Natural killer cell treated with Interleukin-12 subunit alpha and Interleukin-12 subunit beta and Interleukin-15 and Interleukin-18, amount 100 ng/mL, for 72 hours (primary cell): ENCODE measurements at regions not wholly inside any gene's neighbourhood (a gene's known extent, or its start where the extent isn't known, plus 50 kb on each side); places are given as distances from the start of the nearest gene placed in this dataset.
"Not testable (repeated sequence)": the region's sequence is repeated elsewhere in the genome, so short reads cannot be mapped to it uniquely, and the experiment has no call there.

Experiments
- ATAC-seq, 2 donors: fragments of 150-1000 bp; cut with Tn5 transposase in 1 of 2; sonication (Bioruptor Pico), chemical (Tn5 transposase) in 1 of 2; 2 replicates each; pipeline ENCODE4 v1.10.0; 2021
- DNase-seq: peaks from one replicate; pipeline ENCODE4 v3.0.0; 2022; ENCODE audit warnings: low spot score
- H3K27ac Mint-ChIP-seq, 2 donors: 1 replicate in 1 of 2; 2 replicates in 1 of 2; pipeline ENCODE4 v1.8.0; 2022; ENCODE audit warnings: mixed read lengths in 2 of 2, mild to moderate bottlenecking in 1 of 2, moderate library complexity in 1 of 2
- H3K27me3 Mint-ChIP-seq, 2 donors: 1 replicate in 1 of 2; 2 replicates in 1 of 2; pipeline ENCODE4 v1.8.0; 2022; ENCODE audit warnings: mixed read lengths in 2 of 2
- H3K36me3 Mint-ChIP-seq: one replicate; pipeline ENCODE4 v1.8.0; 2022; ENCODE audit warnings: mixed read lengths
- H3K4me1 Mint-ChIP-seq, 2 donors: 1 replicate in 1 of 2; 2 replicates in 1 of 2; pipeline ENCODE4 v1.8.0; 2022; ENCODE audit warnings: low read depth in 2 of 2, mixed read lengths in 2 of 2, mild to moderate bottlenecking in 1 of 2
- H3K4me3 Mint-ChIP-seq: one replicate; pipeline ENCODE4 v1.8.0; 2022; ENCODE audit warnings: mixed read lengths
- H3K9me3 Mint-ChIP-seq: 2 replicates; pipeline ENCODE4 v1.8.0; 2022; ENCODE audit warnings: mixed read lengths

GRCh38 chr7:46756256-46756655 is 825.7 kb downstream of the TNS3 start:
- Mint-ChIP-seq H3K9me3 (peaks cover 8% of the 10 kb centered on the region), H3K4me3 (no peak overlapping the region), H3K27me3 (no peaks in the 10 kb centered on the region), H3K27ac (no peak overlapping the region), H3K4me1 (no peaks in the 10 kb centered on the region), H3K36me3 (no peaks in the 10 kb centered on the region)
- no peak for DNase-seq
- no peak for ATAC-seq

- DNase-seq (no peak), ATAC-seq (no peak)
- Mint-ChIP-seq H3K4me3 (no peak overlapping the region), H3K4me1 (no peaks in the 10 kb centered on the region), H3K36me3 (no peaks in the 10 kb centered on the region), H3K9me3 (peaks cover 8% of the 10 kb centered on the region), H3K27ac (no peak overlapping the region), H3K27me3 (no peaks in the 10 kb centered on the region)
Measured at GRCh38 chr7:46755120-46756034, 826.5 kb downstream of the TNS3 start.

GRCh38 chr7:46754140-46754720 is 827.7 kb downstream of the TNS3 start:
- Mint-ChIP-seq H3K4me1 (no peaks in the 10 kb centered on the region), H3K36me3 (no peaks in the 10 kb centered on the region), H3K27me3 (no peaks in the 10 kb centered on the region), H3K9me3 (peaks cover 8% of the 10 kb centered on the region), H3K27ac (no peak overlapping the region), H3K4me3 (no peak overlapping the region)
- DNase-seq, result no peak
- no peak for ATAC-seq

GRCh38 chr7:46753662-46754061 is 828.2 kb downstream of the TNS3 start:
- Mint-ChIP-seq H3K27ac (no peak overlapping the region), H3K36me3 (no peaks in the 10 kb centered on the region), H3K27me3 (no peaks in the 10 kb centered on the region), H3K4me1 (no peaks in the 10 kb centered on the region), H3K4me3 (no peak overlapping the region), H3K9me3 (peaks cover 11% of the 10 kb centered on the region)
- ATAC-seq (no peak), DNase-seq (no peak)

- ATAC-seq (no peak), DNase-seq (no peak)
- Mint-ChIP-seq H3K27me3 (no peaks in the 10 kb centered on the region), H3K9me3 (peaks cover 12% of the 10 kb centered on the region), H3K4me1 (no peaks in the 10 kb centered on the region), H3K27ac (no peak overlapping the region), H3K4me3 (no peak overlapping the region), H3K36me3 (no peaks in the 10 kb centered on the region)
Measured at GRCh38 chr7:46752881-46753366, 829.0 kb downstream of the TNS3 start.

GRCh38 chr7:46751927-46752723 is 829.8 kb downstream of the TNS3 start:
- DNase-seq, H3K36me3 Mint-ChIP-seq, H3K27me3 Mint-ChIP-seq, H3K27ac Mint-ChIP-seq, ATAC-seq, H3K4me3 Mint-ChIP-seq, H3K4me1 Mint-ChIP-seq: not testable (repeated sequence)
- H3K9me3 Mint-ChIP-seq, result peaks cover 12% of the 10 kb centered on the region

GRCh38 chr7:46751471-46751870 is 830.4 kb upstream of the IGFBP3 start:
- Mint-ChIP-seq H3K27ac (no peak overlapping the region), H3K27me3 (no peaks in the 10 kb centered on the region), H3K36me3 (no peaks in the 10 kb centered on the region), H3K4me3 (no peak overlapping the region), H3K4me1 (no peaks in the 10 kb centered on the region), H3K9me3 (peaks cover 14% of the 10 kb centered on the region)
- no peak for ATAC-seq
- DNase-seq, result no peak

GRCh38 chr7:46750321-46750865 is 829.3 kb upstream of the IGFBP3 start:
- Mint-ChIP-seq H3K36me3 (no peaks in the 10 kb centered on the region), H3K4me1 (no peaks in the 10 kb centered on the region), H3K9me3 (peaks cover 17% of the 10 kb centered on the region), H3K27me3 (no peaks in the 10 kb centered on the region), H3K4me3 (no peak overlapping the region), H3K27ac (no peak overlapping the region)
- no peak for ATAC-seq
- DNase-seq, result no peak

- Mint-ChIP-seq H3K27me3 (no peaks in the 10 kb centered on the region), H3K4me3 (no peak overlapping the region), H3K36me3 (no peaks in the 10 kb centered on the region), H3K4me1 (no peaks in the 10 kb centered on the region), H3K27ac (no peak overlapping the region), H3K9me3 (peaks cover 16% of the 10 kb centered on the region)
- no peak for DNase-seq
- ATAC-seq, result no peak
Measured at GRCh38 chr7:46747869-46748576, 827.0 kb upstream of the IGFBP3 start.

- Mint-ChIP-seq H3K9me3 (peaks cover 16% of the 10 kb centered on the region), H3K27ac (no peak overlapping the region), H3K4me3 (no peak overlapping the region), H3K4me1 (no peaks in the 10 kb centered on the region), H3K36me3 (no peaks in the 10 kb centered on the region), H3K27me3 (no peaks in the 10 kb centered on the region)
- ATAC-seq (no peak), DNase-seq (no peak)
Measured at GRCh38 chr7:46746695-46747687, 825.9 kb upstream of the IGFBP3 start.

GRCh38 chr7:46745707-46746090 is 824.6 kb upstream of the IGFBP3 start:
- ATAC-seq, result no peak
- Mint-ChIP-seq H3K27ac (no peak overlapping the region), H3K4me1 (no peaks in the 10 kb centered on the region), H3K4me3 (no peak overlapping the region), H3K9me3 (peaks cover 14% of the 10 kb centered on the region), H3K36me3 (no peaks in the 10 kb centered on the region), H3K27me3 (no peaks in the 10 kb centered on the region)
- DNase-seq, result no peak

GRCh38 chr7:46744957-46745706 is 824.1 kb upstream of the IGFBP3 start:
- H3K9me3 Mint-ChIP-seq, result peaks cover 14% of the 10 kb centered on the region
- H3K4me3 Mint-ChIP-seq, result no peak overlapping the region
- DNase-seq, result no peak
- no peaks in the 10 kb centered on the region for H3K36me3 Mint-ChIP-seq
- H3K4me1 Mint-ChIP-seq, result no peaks in the 10 kb centered on the region
- no peak overlapping the region for H3K27ac Mint-ChIP-seq
- no peak for ATAC-seq
- no peaks in the 10 kb centered on the region for H3K27me3 Mint-ChIP-seq
